Motor neuron (in vitro differentiated cells): ENCODE measurements at regions not wholly inside any gene's neighbourhood (a gene's known extent, or its start where the extent isn't known, plus 50 kb on each side); places are given as distances from the start of the nearest gene placed in this dataset.
"Not testable (repeated sequence)": the region's sequence is repeated elsewhere in the genome, so short reads cannot be mapped to it uniquely, and the experiment has no call there.

Experiments
- ATAC-seq, 8 experiments: fragments of 200-7000 bp; cut with Tn5 transposase; replicated peaks in 6 of 8; 2 replicates each; pipeline ENCODE4 v1.8.0; 2021; ENCODE audit warnings: mild to moderate bottlenecking in 8 of 8, moderate library complexity in 8 of 8
- H3K27ac ChIP-seq, 2 donors: fragments of 250-450 bp; sonication (Bioruptor Pico); 2 replicates each; pipeline ENCODE4 v1.9.0; 2021; ENCODE audit warnings: antibody characterized with exemption in 2 of 2, mild to moderate bottlenecking in 2 of 2, moderate library complexity in 1 of 2
- H3K4me1 ChIP-seq, 2 donors: fragments of 250-450 bp; sonication (Bioruptor Pico); replicated peaks in 1 of 2; 2 replicates each; pipeline ENCODE4 v1.6.1; 2021; ENCODE audit warnings: antibody characterized with exemption in 2 of 2, mild to moderate bottlenecking in 2 of 2, moderate library complexity in 1 of 2
- H3K4me3 ChIP-seq, 5 donors: fragments of 250-450 bp; sonication (Bioruptor Pico); 2 replicates each; pipeline ENCODE4 v1.9.0; 2021; ENCODE audit warnings: antibody characterized with exemption in 5 of 5, mild to moderate bottlenecking in 5 of 5, moderate library complexity in 4 of 5
- WGBS, 10 experiments: fragments of 450-650 bp; shearing (Covaris generic); methylation state at CpG; one replicate each; pipeline ENCODE4 v1.0.0; 2022; 5-methylcytosine and 5-hydroxymethylcytosine counted together
- in situ Hi-C, 9 experiments: fragments of 400-800 bp; cut with MboI; loops; one replicate each; pipeline ENCODE4 v1.15.0; 2021; ENCODE audit warnings: low sequenced_read_pairs in 9 of 9, low pct_unique_long_range_greater_than_20kb in 2 of 9; ENCODE audit not compliant: unreplicated experiment in 9 of 9

DNA sequence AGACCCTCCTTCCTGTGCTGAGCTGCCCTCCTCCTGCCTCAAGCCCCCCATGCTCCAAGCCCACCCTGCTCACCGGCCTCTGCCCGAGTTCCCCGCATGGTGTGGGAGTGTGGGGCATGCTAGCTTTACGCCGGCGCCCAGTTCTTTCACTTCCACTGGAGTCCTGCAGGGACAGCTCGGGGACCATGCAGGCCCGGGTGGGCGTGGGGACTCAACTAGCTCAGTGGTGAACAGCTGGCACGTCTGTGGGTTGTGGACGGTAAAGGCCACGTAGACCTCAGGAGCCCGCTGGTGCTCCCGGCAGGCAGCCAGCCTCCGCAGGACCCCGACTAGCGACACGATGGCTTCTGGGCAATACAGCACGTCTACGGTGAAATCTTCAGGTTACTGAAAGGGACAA, 180.4 kb downstream of the ADRA2C start:
- 92 to 94% methylated on average over 4 to 7 of the region's 20 CpGs; no CpG with 5 or more reads in 8 of the 10 experiments for WGBS, 10 experiments
- H3K4me3 ChIP-seq, ATAC-seq, H3K27ac ChIP-seq, in situ Hi-C loops, H3K4me1 ChIP-seq: not testable (repeated sequence)

DNA sequence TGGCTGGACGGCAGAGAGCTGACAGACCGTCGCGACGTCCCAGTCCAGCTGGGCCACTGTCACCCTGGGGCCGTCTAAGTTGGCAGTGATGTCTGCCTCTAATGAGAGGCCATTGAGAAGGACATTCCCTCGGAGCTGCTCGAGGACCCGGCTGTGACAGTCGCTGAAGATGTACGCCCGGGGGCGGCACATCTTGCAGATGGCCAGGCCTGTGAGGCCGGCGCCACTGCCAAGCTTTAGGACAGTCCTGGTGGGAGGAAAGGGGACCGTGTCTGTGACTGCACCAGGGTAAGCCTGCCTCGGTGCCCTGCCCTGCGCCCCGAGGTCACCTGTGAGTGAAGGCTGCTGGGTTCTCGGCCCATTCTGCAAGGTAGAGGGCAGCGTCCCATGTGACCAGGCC, 181.6 kb downstream of the ADRA2C start:
- in situ Hi-C loops, ATAC-seq, H3K27ac ChIP-seq, H3K4me3 ChIP-seq, H3K4me1 ChIP-seq: not testable (repeated sequence)
- WGBS, 10 experiments: 93 to 100% methylated on average over 1 to 5 of the region's 21 CpGs; no CpG with 5 or more reads in 8 of the 10 experiments

DNA sequence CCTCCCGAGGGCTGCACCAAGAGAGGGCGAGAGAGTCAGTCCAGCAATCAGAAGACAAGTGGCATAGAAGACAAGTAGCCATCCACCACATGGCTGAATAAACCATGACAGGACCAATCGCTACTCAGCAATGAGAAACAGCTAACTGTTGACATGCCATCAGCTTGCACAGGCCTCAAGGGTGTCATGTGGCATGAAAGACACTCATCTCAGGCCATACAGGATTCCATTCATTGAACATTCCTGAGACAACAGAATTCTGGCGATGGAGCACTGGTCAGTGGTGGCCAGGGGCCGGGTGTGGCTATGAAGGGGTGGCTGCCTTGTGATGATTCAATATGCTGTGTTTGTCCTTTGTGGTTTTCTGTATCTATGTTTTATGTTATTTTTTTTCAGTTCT, 182.0 kb downstream of the ADRA2C start:
- in situ Hi-C loops, ATAC-seq, H3K4me1 ChIP-seq, H3K27ac ChIP-seq, H3K4me3 ChIP-seq: not testable (repeated sequence)
- WGBS, 10 experiments: 86 to 100% (median 93%) methylated on average over 1 to 3 of the region's 5 CpGs; no CpG with 5 or more reads in 6 of the 10 experiments

DNA sequence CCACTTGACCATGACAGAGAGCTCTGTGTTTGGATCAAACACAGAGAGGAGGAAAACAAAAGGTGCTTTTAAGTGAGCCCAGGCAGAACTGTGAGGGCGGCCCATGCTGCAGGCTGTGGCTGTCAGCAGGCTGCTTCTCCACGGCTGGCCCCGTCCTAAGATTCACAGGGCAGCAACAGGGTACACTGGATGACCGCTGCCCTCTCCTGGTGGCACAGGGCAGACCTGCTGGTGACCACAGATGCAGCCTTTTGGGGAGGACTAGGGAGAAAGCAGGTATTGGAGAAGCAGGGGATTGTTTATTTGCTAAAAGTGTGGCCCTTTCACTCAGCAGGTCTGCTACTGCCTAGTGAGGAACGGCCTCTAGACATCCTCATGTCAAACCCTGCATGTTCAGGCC, 183.7 kb downstream of the ADRA2C start:
- ATAC-seq, H3K27ac ChIP-seq, in situ Hi-C loops, H3K4me3 ChIP-seq, H3K4me1 ChIP-seq: not testable (repeated sequence)
- WGBS, 10 experiments: 51% methylated on average over 3 of the region's 5 CpGs; no CpG with 5 or more reads in 9 of the 10 experiments

DNA sequence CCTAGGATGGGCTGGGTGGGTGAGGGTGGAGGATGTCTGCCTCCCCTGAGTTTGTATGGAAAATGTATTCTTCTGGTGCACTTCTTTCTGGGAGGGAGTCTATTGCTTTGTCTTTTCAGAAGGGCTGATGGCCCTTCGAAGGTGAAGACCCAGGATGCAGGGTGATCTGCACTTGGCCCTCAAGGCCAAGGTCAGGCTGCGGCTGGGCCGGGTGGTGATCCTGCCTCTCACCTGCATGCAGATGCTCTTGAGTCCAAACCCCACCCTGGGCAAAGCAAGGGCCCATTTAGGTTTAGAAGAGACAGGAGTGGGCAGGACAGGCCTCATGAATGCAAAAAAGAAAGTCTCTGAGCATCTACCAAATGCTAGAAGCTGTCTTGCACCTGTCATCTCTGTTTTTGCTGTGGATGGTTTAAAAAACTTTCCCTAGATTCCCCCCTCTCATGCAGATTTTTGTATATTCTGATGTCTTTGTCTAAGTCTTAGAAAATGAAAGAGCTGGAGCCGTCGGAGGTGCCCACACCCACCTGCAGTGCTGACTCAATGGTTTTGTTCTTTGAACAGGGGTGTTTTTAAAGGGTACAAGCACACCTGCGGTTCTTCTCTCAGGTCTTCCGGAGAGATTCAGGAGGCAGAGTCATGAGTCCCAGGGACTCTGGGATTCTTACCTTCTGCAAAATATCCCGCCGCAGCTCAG, 186.4 kb downstream of the ADRA2C start:
- H3K27ac ChIP-seq, H3K4me1 ChIP-seq, ATAC-seq, H3K4me3 ChIP-seq, in situ Hi-C loops: not testable (repeated sequence)
- 69 to 100% methylated on average over 3 of the region's 9 CpGs; no CpG with 5 or more reads in 8 of the 10 experiments for whole genome bisulfite sequencing, 10 experiments

DNA sequence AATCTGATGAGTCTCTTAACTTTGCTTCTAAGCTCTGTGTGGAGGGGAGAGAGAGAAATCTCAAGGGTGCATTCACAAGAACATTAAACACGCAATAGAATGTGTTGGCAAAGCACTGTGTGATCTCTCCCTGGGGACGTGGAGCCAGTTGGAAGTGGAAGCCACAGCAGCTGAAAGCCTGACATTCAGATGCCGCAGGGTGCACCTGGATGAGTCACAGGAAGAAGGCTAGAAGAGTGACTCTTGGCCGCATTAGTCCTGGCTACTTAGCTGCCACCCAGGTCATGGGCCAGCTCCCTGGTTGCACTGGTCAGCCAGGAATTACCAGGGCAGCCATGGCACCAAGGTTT, 186.9 kb downstream of the ADRA2C start:
- H3K27ac ChIP-seq, H3K4me1 ChIP-seq, H3K4me3 ChIP-seq, ATAC-seq, in situ Hi-C loops: not testable (repeated sequence)
- no CpG with 5 or more reads among the region's 4 CpGs for WGBS, 10 experiments

DNA sequence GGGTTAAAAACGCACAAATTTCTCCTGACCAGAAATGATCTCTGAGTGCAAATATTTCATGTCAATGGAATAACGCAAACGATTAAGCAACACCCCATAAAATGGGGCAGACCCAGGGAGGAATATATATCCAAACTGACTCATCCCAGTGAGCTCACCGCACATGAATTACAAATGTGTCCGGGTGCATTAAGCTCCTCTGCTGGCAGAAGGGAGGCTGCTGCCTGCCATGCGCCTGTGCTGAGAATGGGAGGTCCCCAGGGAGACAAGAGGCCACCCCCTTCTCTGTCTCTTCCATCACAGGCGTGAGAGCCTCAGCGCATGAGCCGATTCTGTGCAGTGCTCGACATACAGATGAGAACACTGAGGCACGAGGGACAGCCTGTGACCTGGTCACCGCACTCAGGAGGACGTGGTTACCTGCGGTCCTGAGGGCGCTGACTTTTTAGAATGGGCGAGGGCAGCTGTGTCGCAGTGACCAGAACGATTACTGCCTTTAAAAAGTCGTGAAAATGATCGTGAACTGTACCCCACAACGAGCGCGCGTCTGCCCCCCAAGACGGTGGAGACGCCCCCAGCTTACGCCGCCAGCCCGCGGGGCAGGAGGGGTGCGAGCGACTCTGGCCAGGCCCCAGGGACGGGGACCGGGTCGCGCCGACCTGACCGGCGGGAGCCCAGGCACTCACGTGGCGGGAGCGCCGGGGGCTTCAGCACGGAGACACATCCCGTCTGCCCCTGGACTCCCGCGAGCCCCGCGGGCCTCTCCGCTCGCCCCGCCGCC, 188.5 kb downstream of the ADRA2C start:
- Histone ChIP-seq H3K27ac (peak overlapping the region; percentile 79 to 84), H3K4me3 (peak overlapping the region; percentile 49 to 75 (median 53))
- WGBS, 10 experiments: 0% methylated on average over 1 to 5 of the region's 53 CpGs; no CpG with 5 or more reads in 6 of the 10 experiments
- peak in 1 of 8 experiments; percentile 31 for ATAC-seq
- H3K4me1 ChIP-seq, in situ Hi-C loops: not testable (repeated sequence)

DNA sequence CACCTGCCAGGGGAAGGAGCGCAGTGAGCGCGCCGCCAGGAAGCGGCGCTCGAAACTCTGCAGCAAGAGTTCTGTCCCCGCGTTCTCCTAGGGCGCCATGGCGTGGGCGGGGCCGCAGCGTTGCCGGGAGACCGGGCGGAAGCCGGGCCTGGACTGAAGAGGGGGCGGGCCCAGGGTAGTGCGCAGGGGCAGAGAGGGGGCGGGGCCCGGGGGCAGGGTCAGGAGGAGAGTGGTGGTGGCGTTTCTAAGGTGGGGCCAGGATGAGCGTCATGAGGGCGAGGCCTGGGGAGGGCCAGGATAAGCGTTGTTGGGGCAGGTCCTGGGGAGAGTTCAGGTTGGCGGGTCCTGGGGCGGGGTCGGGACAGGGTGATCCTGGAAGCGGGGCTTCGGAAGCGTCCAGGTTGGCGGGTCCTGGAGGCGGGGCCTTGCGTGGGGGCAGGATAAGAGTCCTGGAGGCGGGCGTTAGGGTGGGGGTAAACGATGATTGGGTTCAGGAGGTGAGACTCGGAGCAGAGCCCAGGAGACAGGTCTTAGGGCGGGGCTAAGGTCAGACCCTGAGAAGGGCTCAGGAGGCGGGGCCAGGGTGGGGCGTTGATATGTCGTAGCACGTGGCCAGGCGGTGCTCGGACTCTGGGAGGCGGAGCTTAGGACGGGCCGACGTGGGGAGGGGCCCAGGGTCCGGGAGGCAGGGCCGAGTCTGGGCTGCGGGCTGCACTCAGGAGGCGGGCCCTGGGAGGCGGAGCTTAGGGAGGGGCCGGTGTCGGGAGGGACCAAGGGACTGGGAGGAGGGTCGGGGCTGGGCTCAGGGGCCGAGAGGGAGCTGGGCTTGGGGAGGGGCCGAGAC, 189.4 kb downstream of the ADRA2C start:
- in situ Hi-C loops: not testable (repeated sequence)
- WGBS, 10 experiments: 0% methylated on average over 3 of the region's 60 CpGs; no CpG with 5 or more reads in 9 of the 10 experiments
- peak; percentile 100 for ATAC-seq

DNA sequence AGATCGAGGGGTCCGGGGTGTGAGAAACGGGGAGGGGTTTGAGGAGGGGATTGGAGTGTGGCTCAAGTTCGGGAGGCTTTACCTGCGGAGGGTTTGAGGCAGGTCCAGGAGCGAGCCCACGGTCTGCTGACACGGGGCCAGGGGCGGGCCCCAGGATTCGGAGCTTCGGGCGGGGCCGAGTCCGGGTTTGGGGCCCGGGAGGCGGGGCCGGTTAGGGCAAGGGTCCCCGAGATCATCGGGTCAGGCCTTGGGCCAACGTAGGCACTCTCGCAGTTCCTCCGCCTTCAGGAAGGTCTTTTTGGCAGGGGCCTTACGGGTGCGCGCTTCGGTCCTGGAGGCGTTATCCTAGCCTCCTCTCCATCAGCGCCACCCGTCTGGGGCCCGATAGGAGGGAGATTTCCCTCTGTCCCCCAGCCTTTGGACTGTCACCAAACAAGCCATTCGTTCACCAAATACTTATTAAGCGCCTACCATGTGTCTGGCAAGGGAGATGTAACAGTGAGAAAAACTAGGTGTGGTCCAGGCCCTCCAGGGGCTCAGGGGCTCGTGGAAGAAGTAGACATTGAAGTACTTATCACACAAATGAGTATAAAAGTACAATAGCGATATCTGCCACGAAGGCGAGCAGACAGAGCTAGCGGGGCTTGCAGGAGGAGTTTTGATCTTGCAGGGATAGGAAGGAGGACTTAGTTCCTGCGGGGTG, 190.1 kb downstream of the ADRA2C start:
- 0% methylated on average over 1 of the region's 38 CpGs; no CpG with 5 or more reads in 9 of the 10 experiments for WGBS, 10 experiments
- ATAC-seq, in situ Hi-C loops, H3K4me1 ChIP-seq, H3K27ac ChIP-seq: not testable (repeated sequence)
- peak overlapping the region; percentile 19 to 29 (median 25) for H3K4me3 ChIP-seq

More for the DNA sequence above, 189.4 kb downstream of the ADRA2C start:
- peak overlapping the region; percentile 49 to 75 (median 53) for H3K4me3 ChIP-seq
- H3K27ac ChIP-seq: peak overlapping the region; percentile 63 to 84
- H3K4me1 ChIP-seq: not testable (repeated sequence)

DNA sequence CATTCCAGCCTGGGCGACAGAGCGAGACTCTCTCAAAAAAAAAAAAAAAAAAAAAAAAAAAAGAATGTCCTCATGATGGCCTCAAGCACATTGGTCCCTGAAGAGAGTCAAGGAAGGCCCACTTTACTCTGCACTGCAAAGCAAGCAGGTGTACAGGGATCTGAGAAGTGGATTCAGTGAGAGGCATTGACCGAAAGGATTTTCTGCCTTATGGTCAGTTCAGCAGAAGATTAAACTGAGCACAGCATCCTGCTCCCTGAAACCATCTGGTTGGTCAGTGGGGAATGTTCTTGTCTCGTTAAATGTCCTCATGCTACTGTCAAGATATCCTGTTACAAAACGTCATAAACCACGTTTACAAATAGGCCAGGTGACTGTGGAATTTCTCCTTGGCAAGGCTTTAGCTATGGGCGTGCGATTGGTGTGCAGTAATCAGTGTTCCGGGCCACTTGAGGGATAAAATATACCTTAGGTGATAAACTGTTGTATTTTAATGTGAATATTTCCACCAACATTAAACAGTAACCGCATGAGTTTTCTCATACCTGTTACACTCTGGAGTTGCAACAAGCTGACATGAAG, 195.0 kb downstream of the ADRA2C start:
- in situ Hi-C loops, H3K4me1 ChIP-seq, H3K27ac ChIP-seq, H3K4me3 ChIP-seq, ATAC-seq: not testable (repeated sequence)
- 67 to 100% (median 88%) methylated on average over 3 to 5 of the region's 10 CpGs; no CpG with 5 or more reads in 6 of the 10 experiments for WGBS, 10 experiments

DNA sequence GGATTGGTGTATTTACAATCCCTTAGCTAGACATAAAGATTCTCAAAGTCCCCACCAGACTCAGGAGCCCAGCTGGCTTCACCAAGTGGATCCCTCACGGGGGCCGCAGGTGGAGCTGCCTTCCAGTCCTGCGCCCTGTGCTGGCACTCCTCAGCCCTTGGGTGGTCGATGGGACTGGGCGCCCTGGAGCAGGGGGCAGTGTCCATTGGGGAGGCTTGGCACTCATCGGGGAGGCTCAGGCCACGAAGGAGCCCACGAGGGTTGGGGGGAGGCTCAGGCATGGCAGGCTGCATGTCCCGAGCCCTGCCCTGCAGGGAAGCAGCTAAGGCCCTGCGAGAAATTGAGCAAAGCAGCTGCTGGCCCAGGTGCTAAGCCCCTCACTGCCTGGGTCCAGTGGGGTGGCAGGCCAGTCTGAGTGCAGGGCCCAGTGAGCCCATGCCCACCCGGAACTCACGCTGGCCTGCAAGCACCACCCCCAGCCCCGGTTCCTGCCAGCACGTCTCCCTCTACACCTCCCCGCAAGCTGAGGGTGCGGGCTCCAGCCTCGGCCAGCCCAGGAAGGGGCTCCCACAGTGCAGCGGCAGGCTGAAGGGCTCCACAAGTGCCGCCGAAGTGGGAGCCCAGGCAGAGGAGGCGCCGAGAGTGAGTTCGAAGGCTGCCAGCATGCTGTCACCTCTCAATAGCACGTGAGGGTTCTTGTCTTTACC, 198.5 kb downstream of the ADRA2C start:
- ATAC-seq, H3K4me3 ChIP-seq, H3K4me1 ChIP-seq, H3K27ac ChIP-seq, in situ Hi-C loops: not testable (repeated sequence)
- 76 to 100% (median 96%) methylated on average over 1 to 8 of the region's 24 CpGs; no CpG with 5 or more reads in 6 of the 10 experiments for WGBS, 10 experiments

DNA sequence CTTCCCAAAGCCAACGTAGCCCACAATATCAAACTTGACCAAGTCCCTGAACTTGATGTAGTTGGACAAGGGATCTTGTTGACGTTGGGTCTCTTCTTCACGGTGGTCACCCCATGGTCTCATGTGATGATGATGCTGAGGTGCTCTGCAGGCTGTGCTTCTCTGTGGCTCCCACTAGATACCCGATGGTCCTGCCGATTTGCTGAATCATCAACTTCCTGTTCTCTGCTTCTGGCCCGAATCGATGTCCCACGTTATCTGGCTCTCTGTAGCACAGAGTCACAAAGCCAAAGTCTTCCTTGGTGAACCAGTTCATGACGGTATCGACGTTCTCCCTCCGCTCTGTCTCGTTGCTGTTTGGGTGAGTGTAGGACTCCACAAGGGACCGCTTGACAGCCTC, 201.0 kb downstream of the ADRA2C start:
- H3K27ac ChIP-seq, H3K4me3 ChIP-seq, H3K4me1 ChIP-seq, in situ Hi-C loops, ATAC-seq: not testable (repeated sequence)
- WGBS, 10 experiments: 83 to 100% (median 100%) methylated on average over 1 to 6 of the region's 14 CpGs; no CpG with 5 or more reads in 5 of the 10 experiments
